Spleen (tissue), 11 donors: ENCODE measurements at regions not wholly inside any gene's neighbourhood (a gene's known extent, or its start where the extent isn't known, plus 50 kb on each side); places are given as distances from the start of the nearest gene placed in this dataset.

Source experiments
- DNase-seq: peaks from one replicate; pipeline ENCODE4 v3.0.0-alpha.2; 2020
- H3K27ac ChIP-seq, 8 donors: fragments of 200-600 bp; sonication (generic) in 7 of 8; 1 replicate in 4 of 8; 2 replicates in 4 of 8; pipeline versions ENCODE4 v1.5.0 to v1.8.0; 2016 to 2021; ENCODE audit warnings: inconsistent platforms in 4 of 8, mild to moderate bottlenecking in 4 of 8, moderate library complexity in 1 of 8
- H3K27me3 ChIP-seq, 7 donors: fragments of 200-600 bp; sonication (generic) in 6 of 7; replicated peaks in 1 of 7; 1 replicate in 4 of 7; 2 replicates in 3 of 7; pipeline versions ENCODE4 v1.5.0 to v1.8.0; 2016 to 2021; ENCODE audit warnings: inconsistent platforms in 3 of 7, mild to moderate bottlenecking in 1 of 7
- H3K36me3 ChIP-seq, 6 donors: fragments of 200-600 bp; sonication (generic) in 5 of 6; 1 replicate in 4 of 6; 2 replicates in 2 of 6; pipeline versions ENCODE4 v1.5.0 to v1.8.0; 2016 to 2021; ENCODE audit warnings: inconsistent platforms in 2 of 6
- H3K4me1 ChIP-seq, 6 donors: fragments of 200-600 bp; sonication (generic) in 5 of 6; 1 replicate in 3 of 6; 2 replicates in 3 of 6; pipeline versions ENCODE4 v1.5.0 to v1.8.0; 2016 to 2021; ENCODE audit warnings: inconsistent platforms in 3 of 6
- H3K4me3 ChIP-seq, 8 donors: fragments of 200-600 bp; sonication (generic) in 7 of 8; 1 replicate in 4 of 8; 2 replicates in 4 of 8; pipeline versions ENCODE4 v1.5.0 to v1.8.0; 2016 to 2021; ENCODE audit warnings: inconsistent platforms in 4 of 8, mild to moderate bottlenecking in 4 of 8, moderate library complexity in 2 of 8
- H3K9me3 ChIP-seq, 8 donors: fragments of 200-600 bp; sonication (generic) in 7 of 8; 1 replicate in 4 of 8; 2 replicates in 4 of 8; pipeline versions ENCODE4 v1.5.0 to v1.8.0; 2016 to 2021; ENCODE audit warnings: inconsistent platforms in 4 of 8
- CTCF ChIP-seq, 11 experiments: fragments of 200-600 bp in 7 of 11; fragments of 450-650 bp in 4 of 11; sonication (generic) in 4 of 11; IDR thresholded peaks in 8 of 11; conservative IDR thresholded peaks in 3 of 11; 1 replicate in 7 of 11; 2 replicates in 4 of 11; pipeline versions ENCODE4 v1.4.0 to v1.8.0; 2016 to 2021; ENCODE audit warnings: antibody characterized with exemption in 11 of 11, inconsistent platforms in 4 of 11, mild to moderate bottlenecking in 1 of 11
- POLR2A ChIP-seq, 3 donors: fragments of 450-650 bp; IDR thresholded peaks; one replicate each; pipeline ENCODE4 v1.5.1; 2017; ENCODE audit warnings: antibody characterized with exemption in 3 of 3, mild to moderate bottlenecking in 1 of 3
- POLR2AphosphoS5 ChIP-seq, 3 donors: sonication (generic); formaldehyde crosslinking; IDR thresholded peaks; one replicate each; pipeline ENCODE4 v1.5.1; 2017; ENCODE audit warnings: antibody characterized with exemption in 3 of 3
- WGBS, 5 donors: extraction: QIAGEN DNeasy Blood & Tissue Kit in 3 of 5; methylation state at CpG; one replicate each; pipeline versions ENCODE4 v1.1.5 to v1.1.7; 2013 to 2018; 5-methylcytosine and 5-hydroxymethylcytosine counted together
- intact Hi-C: fragments of 100-400 bp; cut with DNase I; formaldehyde crosslinking; loops from one replicate; pipeline ENCODE4 v1.15.0; 2023; ENCODE audit warnings: low total_unique reads
- donor health status: healthy with polysubstance abuse.
- donor health status: DM: no; HTN: no; CAD: no; lungs with moderate emphysema.
- donor health status: DM: no; HTN: no; CAD: no.
- donor health status: Bipolar disorder and iron deficiency.
- donor health status: healthy.
- donor health status: DM: no; HTN: no; CAD: no.
- donor health status: DM: yes; HTN: yes; CAD: no.

- Histone ChIP-seq H3K27me3 (no peaks in the 10 kb centered on the region), H3K9me3 (no peaks in the 10 kb centered on the region), H3K36me3 (no peaks in the 10 kb centered on the region), H3K4me3 (no peak overlapping the region), H3K27ac (no peak overlapping the region), H3K4me1 (no peaks in the 10 kb centered on the region)
- no peak for DNase-seq
- 76 to 94% (median 84%) methylated on average over 3 of the region's 3 CpGs for WGBS, 5 donors
- TF ChIP-seq POLR2AphosphoS5 (IDR thresholded peaks at IDR 0.05) (no peak), POLR2A (IDR thresholded peaks at IDR 0.05) (no peak), CTCF (IDR thresholded peaks at IDR 0.05 in 8 of 11, conservative IDR thresholded peaks at IDR 0.05 in 3 of 11) (no peak)
- intact Hi-C loops, result no loop called here
Measured at GRCh38 chr7:124688991-124689390, 76.6 kb downstream of the GPR37 start.

GRCh38 chr7:124686543-124687171 is 78.9 kb downstream of the GPR37 start:
- Histone ChIP-seq H3K27ac (no peak overlapping the region), H3K4me3 (no peak overlapping the region), H3K27me3 (no peaks in the 10 kb centered on the region), H3K4me1 (no peaks in the 10 kb centered on the region), H3K9me3 (no peaks in the 10 kb centered on the region), H3K36me3 (no peaks in the 10 kb centered on the region)
- intact Hi-C loops, result no loop called here
- no peak for TF ChIP-seq POLR2AphosphoS5 (IDR thresholded peaks at IDR 0.05)
- TF ChIP-seq POLR2A (IDR thresholded peaks at IDR 0.05), result no peak
- no peak for TF ChIP-seq CTCF (IDR thresholded peaks at IDR 0.05 in 8 of 11, conservative IDR thresholded peaks at IDR 0.05 in 3 of 11)
- no peak for DNase-seq

- Histone ChIP-seq H3K9me3 (no peaks in the 10 kb centered on the region), H3K27me3 (no peaks in the 10 kb centered on the region), H3K36me3 (no peaks in the 10 kb centered on the region), H3K4me1 (no peaks in the 10 kb centered on the region), H3K4me3 (no peak overlapping the region), H3K27ac (no peak overlapping the region)
- intact Hi-C loops, result no loop called here
- TF ChIP-seq POLR2A (IDR thresholded peaks at IDR 0.05) (no peak), POLR2AphosphoS5 (IDR thresholded peaks at IDR 0.05) (no peak), CTCF (IDR thresholded peaks at IDR 0.05 in 8 of 11, conservative IDR thresholded peaks at IDR 0.05 in 3 of 11) (no peak)
- no peak for DNase-seq
- WGBS, 5 donors, result 0 to 53% (median 0%) methylated on average over 1 of the region's 1 CpG
Measured at GRCh38 chr7:124681946-124682345, 83.6 kb downstream of the GPR37 start.

GRCh38 chr7:124680304-124680703 is 85.3 kb downstream of the GPR37 start:
- DNase-seq, result no peak
- Histone ChIP-seq H3K4me3 (no peak overlapping the region), H3K36me3 (no peaks in the 10 kb centered on the region), H3K9me3 (no peaks in the 10 kb centered on the region), H3K4me1 (no peaks in the 10 kb centered on the region), H3K27me3 (no peaks in the 10 kb centered on the region), H3K27ac (no peak overlapping the region)
- WGBS, 5 donors, result 85 to 96% (median 90%) methylated on average over 6 of the region's 6 CpGs
- no peak for TF ChIP-seq CTCF (IDR thresholded peaks at IDR 0.05 in 8 of 11, conservative IDR thresholded peaks at IDR 0.05 in 3 of 11)
- no peak for TF ChIP-seq POLR2A (IDR thresholded peaks at IDR 0.05)
- no peak for TF ChIP-seq POLR2AphosphoS5 (IDR thresholded peaks at IDR 0.05)
- intact Hi-C loops, result no loop called here
